Endothelial cell of umbilical vein (primary cell): ENCODE measurements at regions not wholly inside any gene's neighbourhood (a gene's known extent, or its start where the extent isn't known, plus 50 kb on each side); places are given as distances from the start of the nearest gene placed in this dataset.

ENCODE experiments used
- BruUV-seq: library from RNA; stranded (reverse); fragments of 400-500 nt; replicated peaks from 2 replicates; lab custom pipeline; 2021; lab: Mats Ljungman, UMichigan
- CTCF ChIA-PET: fragments of 300-600, 350-600 bp; sonication (Branson Sonifier 250); formaldehyde crosslinking; loops from one replicate; lab custom pipeline; 2021; ENCODE audit warnings: antibody characterized with exemption, inconsistent platforms; lab: Charles Lee
- POLR2A ChIA-PET: fragments of 300-600, 350-600 bp; sonication (Branson Sonifier 250); formaldehyde crosslinking; loops from one replicate; lab custom pipeline; 2021; ENCODE audit warnings: antibody characterized with exemption, inconsistent platforms; lab: Charles Lee
- DNase-seq: peaks from one replicate; pipeline ENCODE4 v3.0.0-alpha.2; 2011; ENCODE audit warnings: low read depth, low spot score
- FAIRE-seq: peaks from 2 replicates; lab custom pipeline; 2011; peaks lifted over from hg19 to GRCh38; lab: Jason Lieb, UNC
- H2AFZ ChIP-seq: 2 replicates; pipeline ENCODE4 v1.6.0; 2012; ENCODE audit warnings: low read depth, low read length, control low read depth, inconsistent platforms
- H3K27ac ChIP-seq: 2 replicates; pipeline ENCODE4 v1.5.1; 2011; ENCODE audit warnings: low read depth, mild to moderate bottlenecking, control low read depth, low read length, moderate library complexity; ENCODE audit not compliant: insufficient read depth
- H3K27me3 ChIP-seq, 2 experiments: 2 replicates each; pipeline versions ENCODE4 v1.6.0 to v1.6.1; 2011; ENCODE audit warnings: low read length in 2 of 2, mixed read lengths in 1 of 2; ENCODE audit not compliant: control insufficient read depth in 2 of 2, insufficient read depth in 2 of 2
- H3K36me3 ChIP-seq, 2 experiments: 2 replicates in 1 of 2; 3 replicates in 1 of 2; pipeline ENCODE4 v1.5.1; 2011; ENCODE audit warnings: low read length in 2 of 2, mild to moderate bottlenecking in 1 of 2, moderate library complexity in 1 of 2; ENCODE audit not compliant: control insufficient read depth in 2 of 2, insufficient read depth in 2 of 2; ENCODE audit errors: extremely low read depth in 1 of 2
- H3K4me1 ChIP-seq: 3 replicates; pipeline ENCODE4 v1.5.1; 2011; ENCODE audit warnings: mild to moderate bottlenecking, low read length; ENCODE audit not compliant: control insufficient read depth, insufficient read depth; ENCODE audit errors: extremely low read depth
- H3K4me2 ChIP-seq: 2 replicates; pipeline ENCODE4 v1.6.1; 2011; ENCODE audit warnings: low read length, control low read depth, mixed read lengths; ENCODE audit not compliant: insufficient read depth
- H3K4me3 ChIP-seq, 3 experiments: fragments of 200-600 bp in 1 of 3; sonication (generic), shearing (Covaris generic) in 1 of 3; replicated peaks in 1 of 3; 2 replicates each; pipeline ENCODE4 v1.5.1; 2011 to 2016; ENCODE audit warnings: control low read depth in 3 of 3, low read length in 3 of 3, mild to moderate bottlenecking in 2 of 3, inconsistent platforms in 1 of 3, low read depth in 1 of 3, moderate library complexity in 1 of 3; ENCODE audit not compliant: insufficient read depth in 1 of 3
- H3K79me2 ChIP-seq: 2 replicates; pipeline ENCODE4 v1.6.0; 2012; ENCODE audit warnings: low read length, inconsistent platforms; ENCODE audit not compliant: control insufficient read depth, insufficient read depth
- H3K9ac ChIP-seq: replicated peaks from 2 replicates; pipeline ENCODE3; 2011; ENCODE audit warnings: low read length, control low read depth; ENCODE audit not compliant: insufficient read depth; ENCODE audit errors: extremely low read depth
- H3K9me1 ChIP-seq: replicated peaks from 3 replicates; pipeline ENCODE4 v1.6.0; 2011; ENCODE audit warnings: mild to moderate bottlenecking, low read length; ENCODE audit not compliant: control insufficient read depth, insufficient read depth; ENCODE audit errors: extremely low read depth
- H3K9me3 ChIP-seq: replicated peaks from 2 replicates; pipeline ENCODE4 v1.5.1; 2012; ENCODE audit warnings: low read length, inconsistent platforms; ENCODE audit not compliant: control insufficient read depth, insufficient read depth
- H4K20me1 ChIP-seq: replicated peaks from 2 replicates; pipeline ENCODE3; 2011; ENCODE audit warnings: mild to moderate bottlenecking, low read length; ENCODE audit not compliant: control insufficient read depth, insufficient read depth; ENCODE audit errors: extremely low read depth
- CTCF ChIP-seq, 2 donors: IDR thresholded peaks; 1 replicate in 1 of 2; 2 replicates in 1 of 2; pipeline ENCODE4 v1.5.1; 2011; ENCODE audit warnings: low read length in 2 of 2, mild to moderate bottlenecking in 2 of 2, moderate library complexity in 2 of 2, control low read depth in 1 of 2, inconsistent platforms in 1 of 2, low read depth in 1 of 2; ENCODE audit not compliant: insufficient read depth in 1 of 2; ENCODE audit errors: extremely low read depth in 1 of 2
- EZH2 ChIP-seq: IDR thresholded peaks from 2 replicates; pipeline ENCODE4 v1.6.1; 2012; ENCODE audit warnings: borderline replicate concordance, low read depth, mild to moderate bottlenecking, moderate library complexity, low read length, inconsistent platforms; ENCODE audit not compliant: severe bottlenecking
- FOS ChIP-seq: IDR thresholded peaks from 2 replicates; pipeline ENCODE4 v1.6.1; 2011; ENCODE audit warnings: mild to moderate bottlenecking, low read length, moderate library complexity, borderline replicate concordance; ENCODE audit not compliant: insufficient read depth
- GATA2 ChIP-seq: IDR thresholded peaks from 2 replicates; pipeline ENCODE4 v1.7.0; 2011; ENCODE audit warnings: low read depth, mild to moderate bottlenecking, moderate library complexity, mixed read lengths, low read length; ENCODE audit not compliant: insufficient read length, insufficient read depth
- JUN ChIP-seq: IDR thresholded peaks from 2 replicates; pipeline ENCODE4 v1.6.1; 2011; ENCODE audit warnings: borderline replicate concordance, low read depth; ENCODE audit not compliant: insufficient read length, insufficient read depth
- MAX ChIP-seq: IDR thresholded peaks from 2 replicates; pipeline ENCODE4 v1.6.1; 2011; ENCODE audit not compliant: insufficient read depth, insufficient read length
- MYC ChIP-seq: IDR thresholded peaks from one replicate; pipeline ENCODE4 v1.6.1; 2011; ENCODE audit warnings: mild to moderate bottlenecking, low read depth, low read length
- POLR2A ChIP-seq: IDR thresholded peaks from 2 replicates; pipeline ENCODE4 v1.6.1; 2012; ENCODE audit warnings: low read depth, mild to moderate bottlenecking, control low read depth, low read length
- POLR2AphosphoS5 ChIP-seq: IDR thresholded peaks from 2 replicates; pipeline ENCODE4 v1.6.1; 2012; ENCODE audit warnings: low read depth, mild to moderate bottlenecking, control low read depth, low read length, moderate library complexity; ENCODE audit not compliant: insufficient read depth
- dilution Hi-C: fragments of 300-500 bp; cut with MboI; formaldehyde crosslinking; loops from one replicate; pipeline ENCODE4 v1.15.0; 2019; ENCODE audit warnings: low sequenced_read_pairs; ENCODE audit not compliant: extremely low pct_ligation_motif_present
- intact Hi-C: fragments of 100-400 bp; cut with micrococcal nuclease; formaldehyde crosslinking; loops from one replicate; pipeline ENCODE4 v1.10.0; 2022

GRCh38 chr13:42671502-42671901 lies 97.5 kb downstream of the TNFSF11 start:
- Histone ChIP-seq H3K4me3 (no peak overlapping the region), H3K79me2 (no peaks in the 10 kb centered on the region), H3K9ac (no peak overlapping the region), H3K27ac (no peak overlapping the region), H3K27me3 (no peaks in the 10 kb centered on the region), H4K20me1 (no peaks in the 10 kb centered on the region), H3K4me2 (no peak overlapping the region), H3K9me3 (no peaks in the 10 kb centered on the region), H3K9me1 (no peaks in the 10 kb centered on the region), H2AFZ (no peak overlapping the region), H3K4me1 (no peaks in the 10 kb centered on the region), H3K36me3 (no peaks in the 10 kb centered on the region)
- TF ChIP-seq FOS: no peak
- no peak for TF ChIP-seq JUN
- TF ChIP-seq POLR2AphosphoS5: no peak
- no peak for TF ChIP-seq POLR2A
- TF ChIP-seq CTCF (IDR thresholded peaks at IDR 0.05; ENCODE audit: extremely low read depth in 1 of 2, insufficient read depth in 1 of 2, low read depth in 1 of 2, low read length in 2 of 2): no peak
- TF ChIP-seq EZH2: no peak
- dilution Hi-C loops: no loop called here
- POLR2A ChIA-PET: no interaction called here
- no peak for FAIRE-seq
- no peak for DNase-seq
- BruUV-seq: no TSS peak
- intact Hi-C loops: no loop called here
- CTCF ChIA-PET: no interaction called here

- FAIRE-seq: no peak
- dilution Hi-C loops (no loop called here), intact Hi-C loops (no loop called here)
- Histone ChIP-seq H3K4me2 (no peak overlapping the region), H3K27me3 (no peaks in the 10 kb centered on the region), H3K9me3 (no peaks in the 10 kb centered on the region), H3K9ac (no peak overlapping the region), H3K9me1 (no peaks in the 10 kb centered on the region), H4K20me1 (no peaks in the 10 kb centered on the region), H2AFZ (no peak overlapping the region), H3K4me3 (no peak overlapping the region), H3K4me1 (no peaks in the 10 kb centered on the region), H3K36me3 (no peaks in the 10 kb centered on the region), H3K27ac (no peak overlapping the region), H3K79me2 (no peaks in the 10 kb centered on the region)
- BruUV-seq: no TSS peak
- no peak for DNase-seq
- ChIA-PET POLR2A (no interaction called here), CTCF (no interaction called here)
- TF ChIP-seq EZH2 (no peak), FOS (no peak), MYC (no peak), POLR2AphosphoS5 (no peak), JUN (no peak), CTCF (IDR thresholded peaks at IDR 0.05; ENCODE audit: extremely low read depth in 1 of 2, insufficient read depth in 1 of 2, low read depth in 1 of 2, low read length in 2 of 2) (no peak), MAX (no peak), GATA2 (no peak)
Measured at GRCh38 chr13:42673677-42674076, 99.7 kb downstream of the TNFSF11 start.
